ENCODE measurements at regions not wholly inside any gene's neighbourhood (a gene's known extent, or its start where the extent isn't known, plus 50 kb on each side); places are given as distances from the start of the nearest gene placed in this dataset.

GRCh38 chrX:150236327-150236726, 126.8 kb upstream of the MAMLD1 start:
- Histone ChIP-seq H3K27ac (ENCODE audit: low read length) (no peak overlapping the region), H3K9me3 (ENCODE audit: control insufficient read depth, insufficient read depth, low read depth, low read length) (no peaks in the 10 kb centered on the region), H3K4me3 (ENCODE audit: low read depth in 2 of 2, low read length in 2 of 2) (no peak overlapping the region), H3K4me1 (ENCODE audit: control insufficient read depth, insufficient read depth, low read length) (no peaks in the 10 kb centered on the region), H3K27me3 (ENCODE audit: control insufficient read depth, insufficient read depth, low read length) (no peaks in the 10 kb centered on the region), H3K36me3 (ENCODE audit: control insufficient read depth, insufficient read depth, low read length) (no peaks in the 10 kb centered on the region)
- ATAC-seq (no peak), DNase-seq (ENCODE audit: low read depth, low spot score) (no peak)
- in situ Hi-C loops (cut with HindIII; ENCODE audit: low pct_unique_long_range_greater_than_20kb, low sequenced_read_pairs), result no loop called here
- POLR2A ChIA-PET, result no interaction called here
- intact Hi-C loops (cut with micrococcal nuclease; ENCODE audit: unreplicated experiment), result no loop called here
- TF ChIP-seq REST (IDR thresholded peaks at IDR 0.05; ENCODE audit: insufficient read depth in 1 of 2, low read depth in 2 of 2, low read length in 1 of 2), result no peak
- CTCF ChIA-PET, result no interaction called here
- BruUV-seq (replicated peaks), result no TSS peak

GRCh38 chrX:150238632-150239382, 124.3 kb upstream of the MAMLD1 start:
- no peak for ATAC-seq
- Histone ChIP-seq H3K4me1 (ENCODE audit: control insufficient read depth, insufficient read depth, low read length) (no peaks in the 10 kb centered on the region), H3K36me3 (ENCODE audit: control insufficient read depth, insufficient read depth, low read length) (no peaks in the 10 kb centered on the region), H3K27ac (ENCODE audit: low read length) (no peak overlapping the region), H3K9me3 (ENCODE audit: control insufficient read depth, insufficient read depth, low read depth, low read length) (no peaks in the 10 kb centered on the region), H3K4me3 (ENCODE audit: low read depth in 2 of 2, low read length in 2 of 2) (no peak overlapping the region), H3K27me3 (ENCODE audit: control insufficient read depth, insufficient read depth, low read length) (no peaks in the 10 kb centered on the region)
- ChIA-PET CTCF (no interaction called here), POLR2A (no interaction called here)
- in situ Hi-C loops (cut with HindIII; ENCODE audit: low pct_unique_long_range_greater_than_20kb, low sequenced_read_pairs), result no loop called here
- TF ChIP-seq POLR2AphosphoS5 (IDR thresholded peaks at IDR 0.05; ENCODE audit: low read depth, low read length) (no peak), REST (IDR thresholded peaks at IDR 0.05; ENCODE audit: insufficient read depth in 1 of 2, low read depth in 2 of 2, low read length in 1 of 2) (no peak), SIN3A (IDR thresholded peaks at IDR 0.05; ENCODE audit: borderline replicate concordance, insufficient read depth, low read depth, low read length) (no peak), CTCF (IDR thresholded peaks at IDR 0.05) (no peak), TCF7L2 (IDR thresholded peaks at IDR 0.05; ENCODE audit: low read depth, low read length) (no peak)
- no peak for DNase-seq (ENCODE audit: low read depth, low spot score)
- BruUV-seq (replicated peaks), result no TSS peak
- intact Hi-C loops (cut with micrococcal nuclease; ENCODE audit: unreplicated experiment), result no loop called here

Measured in Panc1 (cell line).